GM13976 (cell line): ENCODE measurements at regions not wholly inside any gene's neighbourhood (a gene's known extent, or its start where the extent isn't known, plus 50 kb on each side); places are given as distances from the start of the nearest gene placed in this dataset.

Source experiments
- DNase-seq: peaks from one replicate; pipeline ENCODE4 v3.0.0; 2012; ENCODE audit warnings: low spot score
- in situ Hi-C: fragments of 300-500 bp; cut with MboI; formaldehyde crosslinking; loops from one replicate; pipeline ENCODE4 v1.12.0; 2022; ENCODE audit warnings: low sequenced_read_pairs, mixed read lengths, inconsistent platforms; ENCODE audit not compliant: unreplicated experiment
- TF ChIP-seq, protein P1 (sequence below): IDR thresholded peaks from 2 replicates; pipeline ENCODE4 v1.5.1; 2012; ENCODE audit warnings: borderline replicate concordance, mild to moderate bottlenecking; ENCODE audit not compliant: insufficient read depth; ENCODE audit errors: extremely low read depth, missing control alignments, control extremely low read depth

DNA sequence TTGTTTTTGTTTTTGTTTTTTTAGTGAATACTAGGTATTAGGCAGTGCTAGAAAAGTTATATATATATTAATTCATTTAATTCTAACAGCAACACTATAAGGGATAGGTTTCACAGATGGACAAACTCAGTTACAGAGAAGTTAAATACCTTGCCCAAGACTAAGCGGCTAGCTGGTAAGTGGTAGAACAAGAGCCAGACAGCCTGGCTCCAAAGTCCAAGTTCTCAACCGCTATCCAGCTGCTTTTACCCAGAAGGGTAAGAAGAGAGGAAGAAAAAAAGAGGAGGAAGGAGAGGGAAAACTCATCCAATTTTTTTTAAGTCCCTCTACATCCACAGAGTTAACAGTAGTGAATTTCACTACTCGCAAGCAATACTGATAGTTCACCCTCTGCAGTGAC is 217.0 kb downstream of the SPRY2 start:
- in situ Hi-C loops: no loop called here
- DNase-seq: no peak
- TF ChIP-seq, protein P1, sequence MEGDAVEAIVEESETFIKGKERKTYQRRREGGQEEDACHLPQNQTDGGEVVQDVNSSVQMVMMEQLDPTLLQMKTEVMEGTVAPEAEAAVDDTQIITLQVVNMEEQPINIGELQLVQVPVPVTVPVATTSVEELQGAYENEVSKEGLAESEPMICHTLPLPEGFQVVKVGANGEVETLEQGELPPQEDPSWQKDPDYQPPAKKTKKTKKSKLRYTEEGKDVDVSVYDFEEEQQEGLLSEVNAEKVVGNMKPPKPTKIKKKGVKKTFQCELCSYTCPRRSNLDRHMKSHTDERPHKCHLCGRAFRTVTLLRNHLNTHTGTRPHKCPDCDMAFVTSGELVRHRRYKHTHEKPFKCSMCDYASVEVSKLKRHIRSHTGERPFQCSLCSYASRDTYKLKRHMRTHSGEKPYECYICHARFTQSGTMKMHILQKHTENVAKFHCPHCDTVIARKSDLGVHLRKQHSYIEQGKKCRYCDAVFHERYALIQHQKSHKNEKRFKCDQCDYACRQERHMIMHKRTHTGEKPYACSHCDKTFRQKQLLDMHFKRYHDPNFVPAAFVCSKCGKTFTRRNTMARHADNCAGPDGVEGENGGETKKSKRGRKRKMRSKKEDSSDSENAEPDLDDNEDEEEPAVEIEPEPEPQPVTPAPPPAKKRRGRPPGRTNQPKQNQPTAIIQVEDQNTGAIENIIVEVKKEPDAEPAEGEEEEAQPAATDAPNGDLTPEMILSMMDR: no peak

- DNase-seq: no peak
- in situ Hi-C loops: no loop called here
- TF ChIP-seq, protein P1: no peak
Measured at GRCh38 chr13:80121038-80121437, 219.9 kb downstream of the SPRY2 start.

DNA sequence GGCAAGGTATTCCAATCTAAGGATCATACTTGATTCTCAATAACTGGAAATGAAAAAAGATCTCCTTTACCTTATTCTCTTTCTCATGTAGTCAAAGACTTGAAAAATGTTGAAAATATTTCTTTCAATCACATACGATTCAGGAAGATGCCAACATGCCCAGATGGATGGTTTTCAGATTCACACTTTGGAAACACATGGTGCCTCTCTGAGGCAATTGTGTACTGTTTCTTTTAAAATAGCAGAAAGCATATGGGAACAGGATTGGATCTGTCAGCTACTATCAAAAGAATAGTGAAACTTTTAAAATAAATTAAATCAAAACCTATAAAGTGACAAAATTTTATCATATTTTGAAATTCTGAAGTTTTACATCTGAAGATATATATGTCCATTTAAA is 222.4 kb downstream of the SPRY2 start:
- in situ Hi-C loops: no loop called here
- TF ChIP-seq, protein P1: no peak
- DNase-seq: no peak

- in situ Hi-C loops: no loop called here
- DNase-seq: no peak
- TF ChIP-seq, protein P1: no peak
Measured at GRCh38 chr13:80118099-80118498, 222.8 kb downstream of the SPRY2 start.

- in situ Hi-C loops: no loop called here
- no peak for DNase-seq
- TF ChIP-seq, protein P1: no peak
Measured at GRCh38 chr13:80117515-80117914, 223.4 kb downstream of the SPRY2 start.

DNA sequence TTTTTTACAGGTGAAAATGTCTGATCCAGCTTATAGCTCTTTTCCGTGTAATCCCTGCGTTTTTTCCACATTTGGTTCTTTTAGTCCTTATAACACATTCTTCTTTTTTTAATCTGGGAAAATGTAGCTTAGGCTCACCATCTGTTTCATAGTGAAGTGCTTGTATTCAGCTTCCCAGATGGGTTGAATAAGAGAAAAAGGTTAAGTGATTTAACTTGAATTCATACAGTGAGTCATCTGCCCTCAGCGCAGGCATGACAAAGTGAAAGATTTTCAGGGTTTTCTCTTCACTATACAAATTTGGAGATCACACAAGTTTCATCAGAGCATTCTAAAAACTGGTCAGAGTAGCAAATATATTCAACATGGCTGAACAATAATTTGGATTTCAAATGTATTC is 224.8 kb downstream of the SPRY2 start:
- in situ Hi-C loops: no loop called here
- no peak for DNase-seq
- TF ChIP-seq, protein P1: no peak

DNA sequence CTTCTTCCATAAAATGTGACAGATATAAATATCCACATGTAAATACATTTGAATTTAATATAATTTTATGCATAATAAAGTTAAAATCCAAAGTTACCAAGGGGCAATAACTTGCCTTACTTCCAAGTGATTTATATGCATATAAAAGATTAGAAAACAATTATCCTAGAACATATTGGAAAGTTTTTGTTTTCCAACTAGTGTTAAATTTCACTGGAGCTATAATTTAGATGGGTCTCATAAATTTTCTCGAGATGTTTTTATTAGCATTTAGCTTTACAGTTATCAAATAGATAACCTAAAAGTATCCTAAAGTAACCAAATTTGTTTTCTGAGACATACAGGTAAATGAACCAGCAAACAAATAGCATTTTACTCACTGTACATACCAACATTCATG is 225.3 kb downstream of the SPRY2 start:
- no peak for DNase-seq
- TF ChIP-seq, protein P1: no peak
- in situ Hi-C loops: no loop called here
